ENCODE measurements at regions not wholly inside any gene's neighbourhood (a gene's known extent, or its start where the extent isn't known, plus 50 kb on each side); places are given as distances from the start of the nearest gene placed in this dataset.
A peak's percentile ranks its signal among the peaks of the same experiment; 100 is the strongest.

GRCh38 chr18:6659963-6660725 lies 69.4 kb upstream of the ARHGAP28 start:
- DNase-seq = peak; percentile 92

- peak; percentile 51 for DNase-seq
These were observed 67.7 kb upstream of the ARHGAP28 start for GRCh38 chr18:6661692-6662415.

DNA sequence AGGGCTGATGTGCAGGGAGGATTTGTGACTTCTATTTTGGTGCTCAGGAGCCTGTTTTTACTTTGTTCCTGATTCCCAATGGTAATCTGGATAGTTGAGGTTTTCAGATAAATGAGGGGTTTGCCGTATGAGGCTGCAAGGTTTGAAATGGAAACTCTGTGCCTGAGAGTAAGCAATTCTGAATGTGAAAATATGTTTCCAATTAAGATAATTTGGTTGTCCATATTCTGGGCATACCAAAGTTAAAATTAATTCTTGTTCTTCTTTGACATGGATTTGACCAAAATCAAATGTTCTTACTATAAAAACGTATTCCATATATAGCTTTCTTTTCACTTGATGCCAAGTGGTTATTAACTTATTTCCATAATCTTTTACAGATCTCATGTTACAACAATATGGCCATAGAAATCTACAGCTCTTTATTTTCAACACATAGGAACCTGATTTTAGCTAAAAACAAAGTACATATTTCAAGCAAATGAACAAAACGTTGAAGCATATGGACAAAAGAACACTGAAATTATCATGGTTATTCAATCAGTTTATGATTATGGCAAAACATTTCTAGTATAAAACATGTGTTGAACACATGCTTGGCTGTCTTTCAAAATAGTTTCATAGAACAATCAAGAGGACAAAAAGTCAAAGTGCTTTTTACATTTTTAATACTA lies 63.4 kb upstream of the ARHGAP28 start:
- DNase-seq = peak; percentile 33

GRCh38 chr18:6668836-6669235 lies 60.7 kb upstream of the ARHGAP28 start:
- no peak for DNase-seq

DNA sequence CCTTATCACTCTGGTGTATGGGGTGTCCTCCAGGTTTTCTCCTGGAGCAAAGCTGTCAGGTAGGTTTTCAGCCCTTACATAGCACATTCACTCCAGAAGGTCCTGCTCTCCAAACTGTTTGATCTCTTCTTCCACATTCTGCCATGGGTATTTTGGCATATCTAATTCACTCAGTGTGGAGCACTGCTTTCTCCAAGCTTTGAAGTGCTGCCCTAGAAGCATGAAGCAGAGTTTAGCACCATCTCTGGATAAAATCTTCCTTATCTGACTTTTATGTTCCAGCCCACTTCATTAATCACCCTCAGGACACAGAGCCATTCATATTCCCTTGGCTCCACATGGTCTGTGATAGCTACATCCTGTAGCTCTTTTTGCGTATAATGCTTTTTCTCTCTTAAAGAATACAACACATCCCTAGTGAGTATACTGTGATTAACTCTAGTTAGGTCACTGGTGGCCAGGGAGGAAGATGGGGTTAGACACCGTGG lies 56.7 kb upstream of the ARHGAP28 start:
- no peak for DNase-seq

GRCh38 chr18:6677086-6677485 lies 52.4 kb upstream of the ARHGAP28 start:
- no peak for DNase-seq

DNA sequence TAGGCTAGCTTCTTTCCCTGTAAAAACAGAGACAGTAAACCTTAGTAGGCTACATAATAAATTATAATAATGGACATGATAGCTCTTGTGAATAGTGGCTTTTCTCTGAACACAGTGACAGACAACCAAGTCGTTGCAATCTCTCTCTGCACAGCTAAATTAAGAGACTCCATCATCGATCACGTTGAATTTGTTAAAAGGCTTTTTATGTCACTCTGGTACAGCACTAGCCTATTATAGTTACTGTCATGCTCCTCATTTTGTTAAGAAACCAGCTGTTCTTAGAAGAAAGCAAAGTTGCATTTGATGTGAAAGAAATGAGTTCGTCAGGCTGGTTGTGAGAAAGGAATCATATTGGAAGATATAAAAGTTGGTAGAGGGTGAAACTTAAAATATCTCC lies 50.3 kb upstream of the ARHGAP28 start:
- no peak for DNase-seq

All from NCI-H2171 treated with DMSO at 0.1 percent for 48 hours (cell line).